ENCODE measurements at regions not wholly inside any gene's neighbourhood (a gene's known extent, or its start where the extent isn't known, plus 50 kb on each side); places are given as distances from the start of the nearest gene placed in this dataset.

DNA sequence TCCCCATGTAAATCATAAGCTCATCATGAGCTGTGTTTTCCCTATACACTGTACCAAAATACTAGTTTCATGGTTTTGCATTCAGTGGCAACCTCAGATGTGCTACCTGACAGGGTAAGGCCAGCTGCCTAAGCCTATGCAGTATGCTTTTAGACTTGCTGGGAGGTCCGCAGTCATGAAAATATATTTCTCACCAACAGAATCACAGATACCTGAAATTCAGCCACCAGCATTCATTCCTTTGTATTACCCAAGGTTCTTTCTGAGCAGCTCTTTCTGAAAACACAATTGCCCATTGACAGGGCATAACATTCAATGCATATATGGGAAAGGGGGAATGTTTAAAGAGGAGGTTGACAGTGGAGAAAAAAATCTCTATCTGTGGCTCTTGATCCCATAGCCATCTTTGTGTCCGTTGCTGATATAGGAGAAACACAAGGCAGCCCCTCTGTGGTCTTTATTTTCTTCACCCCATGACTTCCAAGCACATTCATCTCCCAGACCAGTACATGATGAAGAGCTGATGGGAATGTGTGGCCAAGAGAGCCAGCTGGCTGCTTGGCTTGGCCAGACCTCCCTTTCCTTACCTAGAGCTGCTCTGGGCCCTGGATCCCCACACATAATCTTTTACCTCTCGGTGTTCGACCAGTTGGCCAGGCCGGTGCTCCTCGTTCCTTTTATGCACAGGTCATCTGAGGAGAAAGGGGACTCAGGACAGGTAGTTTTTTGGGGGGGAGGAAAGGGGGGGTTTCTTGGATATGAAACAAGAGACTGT is 162.9 kb downstream of the KCNA5 start:
- Histone ChIP-seq H3K4me3 (ENCODE audit: low read length) (no peak overlapping the region), H3K27ac (ENCODE audit: low read depth, low read length) (no peak overlapping the region), H3K9me3 (ENCODE audit: insufficient read depth, low read depth, low read length) (no peaks in the 10 kb centered on the region), H3K4me1 (ENCODE audit: insufficient read depth, low read length) (peaks cover 17% of the 10 kb centered on the region), H3K36me3 (ENCODE audit: insufficient read depth, low read length) (no peaks in the 10 kb centered on the region), H3K9ac (ENCODE audit: low read depth, low read length) (no peak overlapping the region), H3K27me3 (ENCODE audit: insufficient read depth, low read length) (no peaks in the 10 kb centered on the region)
- WGBS, result 97% methylated on average over 6 of the region's 6 CpGs

DNA sequence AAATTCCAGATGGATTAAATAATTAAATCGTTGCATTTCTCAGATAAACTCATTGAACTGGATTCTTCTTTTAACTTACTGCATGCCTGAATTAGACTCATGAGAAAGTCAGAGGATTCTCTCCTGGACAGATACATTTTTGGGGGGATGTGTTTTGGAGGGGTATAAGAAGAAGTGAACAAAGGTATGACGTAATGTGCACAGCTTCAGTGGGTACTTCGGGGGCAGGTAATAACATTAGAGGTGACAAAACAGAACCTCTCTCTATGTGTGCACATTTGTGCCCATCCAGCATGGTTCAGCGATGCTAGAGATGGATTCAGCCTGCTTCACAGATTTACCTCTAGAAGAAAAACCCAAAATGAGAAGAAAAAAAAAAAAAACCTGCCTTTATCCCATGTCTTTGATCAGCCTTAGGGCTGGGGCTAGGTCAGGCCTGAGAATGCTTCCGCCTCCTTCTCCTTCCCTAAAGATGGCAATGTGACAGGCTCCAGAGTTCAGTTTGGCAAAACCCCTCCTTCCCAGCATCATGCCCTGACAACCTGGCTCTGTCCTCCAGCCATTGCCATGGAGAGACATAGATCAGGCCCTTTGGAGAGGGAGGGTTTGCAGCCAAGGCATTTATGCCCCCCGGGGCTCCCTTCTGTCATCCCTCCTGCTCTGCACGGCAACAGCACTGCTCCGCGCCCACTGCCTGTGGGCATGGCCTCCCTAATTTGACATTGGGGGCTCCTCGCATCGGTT is 166.7 kb downstream of the KCNA5 start:
- Histone ChIP-seq H3K27ac (ENCODE audit: low read depth, low read length) (no peak overlapping the region), H3K9ac (ENCODE audit: low read depth, low read length) (no peak overlapping the region), H3K9me3 (ENCODE audit: insufficient read depth, low read depth, low read length) (no peaks in the 10 kb centered on the region), H3K27me3 (ENCODE audit: insufficient read depth, low read length) (no peaks in the 10 kb centered on the region; the same call in 1 of the 2 replicates), H3K4me3 (ENCODE audit: low read length) (no peak overlapping the region), H3K36me3 (ENCODE audit: insufficient read depth, low read length) (no peaks in the 10 kb centered on the region), H3K4me1 (ENCODE audit: insufficient read depth, low read length) (no peaks in the 10 kb centered on the region)
- WGBS, result 94% methylated on average over 10 of the region's 11 CpGs

DNA sequence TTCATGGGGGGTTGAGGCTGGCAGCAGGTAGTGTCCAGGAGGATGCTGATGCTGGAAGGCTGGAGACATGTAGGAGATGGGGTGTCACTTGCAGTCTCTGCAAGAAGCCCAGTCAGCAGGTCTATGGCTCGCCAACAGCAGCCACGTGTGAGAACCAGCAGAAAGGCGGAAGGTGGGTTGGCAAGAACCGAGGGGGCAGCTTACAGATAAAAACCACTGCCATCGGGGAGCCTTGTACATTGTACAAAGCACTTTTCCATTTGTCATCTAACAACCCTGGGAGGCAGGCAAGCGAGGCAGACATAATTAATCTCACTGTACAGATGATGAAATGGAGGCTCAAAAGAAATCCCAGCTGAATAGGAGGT is 167.2 kb downstream of the KCNA5 start:
- Histone ChIP-seq H3K4me1 (ENCODE audit: insufficient read depth, low read length) (no peaks in the 10 kb centered on the region), H3K27ac (ENCODE audit: low read depth, low read length) (no peak overlapping the region), H3K4me3 (ENCODE audit: low read length) (no peak overlapping the region), H3K9ac (ENCODE audit: low read depth, low read length) (no peak overlapping the region), H3K9me3 (ENCODE audit: insufficient read depth, low read depth, low read length) (no peaks in the 10 kb centered on the region), H3K36me3 (ENCODE audit: insufficient read depth, low read length) (no peaks in the 10 kb centered on the region), H3K27me3 (ENCODE audit: insufficient read depth, low read length) (no peaks in the 10 kb centered on the region; the same call in 1 of the 2 replicates)
- WGBS, result 95% methylated on average over 6 of the region's 6 CpGs

DNA sequence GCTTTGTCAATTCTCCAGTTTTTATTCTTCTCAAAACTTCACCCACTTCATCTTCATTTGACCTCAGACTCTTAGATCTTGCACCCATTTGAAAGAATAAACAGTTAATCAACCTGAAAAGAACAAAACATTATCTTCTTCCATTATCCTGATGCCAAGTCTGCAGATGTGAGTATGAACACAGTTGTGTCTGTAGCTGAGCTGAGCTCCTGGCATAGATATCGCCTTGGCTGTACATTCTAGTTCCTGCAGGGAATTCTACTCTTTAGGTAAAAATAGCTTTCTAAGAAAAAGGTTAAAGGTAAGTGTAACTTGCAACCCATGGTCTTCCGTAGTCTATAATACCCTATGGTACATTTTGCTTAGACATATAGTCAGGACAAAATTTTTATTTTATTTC is 169.7 kb downstream of the KCNA5 start:
- Histone ChIP-seq H3K4me1 (ENCODE audit: insufficient read depth, low read length) (no peaks in the 10 kb centered on the region), H3K27me3 (ENCODE audit: insufficient read depth, low read length) (peaks cover 6% of the 10 kb centered on the region; the same call in 1 of the 2 replicates), H3K4me3 (ENCODE audit: low read length) (no peak overlapping the region), H3K9ac (ENCODE audit: low read depth, low read length) (no peak overlapping the region), H3K9me3 (ENCODE audit: insufficient read depth, low read depth, low read length) (no peaks in the 10 kb centered on the region), H3K36me3 (ENCODE audit: insufficient read depth, low read length) (no peaks in the 10 kb centered on the region), H3K27ac (ENCODE audit: low read depth, low read length) (no peak overlapping the region)
- WGBS, result 97% methylated on average over 1 of the region's 2 CpGs

DNA sequence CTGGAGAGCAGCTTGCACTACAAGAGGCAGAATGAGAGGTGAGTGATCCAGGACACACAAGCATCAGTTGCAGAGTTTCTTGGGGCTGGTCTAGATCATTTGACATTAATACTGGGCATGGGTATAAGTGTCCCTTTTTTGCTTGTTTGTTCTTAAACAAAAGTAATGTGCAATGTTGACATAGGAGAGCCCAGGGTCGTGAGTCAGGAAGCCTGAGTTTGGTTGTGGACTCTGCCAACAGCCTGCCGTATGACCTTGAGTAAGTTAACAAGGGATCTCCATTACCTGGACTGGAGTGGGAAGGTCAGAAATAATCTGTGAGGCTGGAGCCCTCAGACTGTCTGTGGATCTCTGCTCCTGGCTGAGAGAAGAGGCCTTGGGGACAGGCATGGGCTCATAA is 170.3 kb downstream of the KCNA5 start:
- Histone ChIP-seq H3K9me3 (ENCODE audit: insufficient read depth, low read depth, low read length) (no peaks in the 10 kb centered on the region), H3K4me3 (ENCODE audit: low read length) (no peak overlapping the region), H3K4me1 (ENCODE audit: insufficient read depth, low read length) (no peaks in the 10 kb centered on the region), H3K27me3 (ENCODE audit: insufficient read depth, low read length) (peaks cover 10% of the 10 kb centered on the region; the same call in 1 of the 2 replicates), H3K36me3 (ENCODE audit: insufficient read depth, low read length) (no peaks in the 10 kb centered on the region), H3K27ac (ENCODE audit: low read depth, low read length) (no peak overlapping the region), H3K9ac (ENCODE audit: low read depth, low read length) (no peak overlapping the region)
- WGBS, result 91% methylated on average over 2 of the region's 2 CpGs

DNA sequence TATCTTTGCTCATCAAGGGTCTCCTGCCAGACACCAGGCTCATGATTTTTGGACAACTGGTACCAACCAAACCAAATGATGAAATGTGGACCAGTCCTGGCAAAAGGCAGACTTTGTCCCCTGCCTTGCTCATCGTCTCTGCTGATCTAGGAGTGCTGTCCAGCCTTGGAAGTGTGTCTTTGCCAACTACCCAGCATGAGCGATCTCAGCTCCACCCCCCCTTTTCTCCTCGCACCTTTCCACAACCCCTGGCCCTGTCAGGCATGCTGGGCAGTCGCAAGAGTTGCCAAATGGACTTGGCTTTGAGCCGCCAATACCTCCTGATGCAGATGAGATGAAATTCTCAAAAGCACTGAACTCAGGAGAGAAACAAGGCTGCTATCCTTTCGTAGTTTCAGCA is 174.3 kb downstream of the KCNA5 start:
- no peak overlapping the region for H3K9ac ChIP-seq (ENCODE audit: low read depth, low read length)
- H3K9me3 ChIP-seq (ENCODE audit: insufficient read depth, low read depth, low read length), result no peaks in the 10 kb centered on the region
- H3K4me3 ChIP-seq (ENCODE audit: low read length), result no peak overlapping the region
- H3K27ac ChIP-seq (ENCODE audit: low read depth, low read length), result no peak overlapping the region
- 88% methylated on average over 6 of the region's 6 CpGs for WGBS
- H3K27me3 ChIP-seq (ENCODE audit: insufficient read depth, low read length), result peaks cover 28% of the 10 kb centered on the region
- no peaks in the 10 kb centered on the region for H3K36me3 ChIP-seq (ENCODE audit: insufficient read depth, low read length)
- peaks cover 28% of the 10 kb centered on the region for H3K4me1 ChIP-seq (ENCODE audit: insufficient read depth, low read length)

DNA sequence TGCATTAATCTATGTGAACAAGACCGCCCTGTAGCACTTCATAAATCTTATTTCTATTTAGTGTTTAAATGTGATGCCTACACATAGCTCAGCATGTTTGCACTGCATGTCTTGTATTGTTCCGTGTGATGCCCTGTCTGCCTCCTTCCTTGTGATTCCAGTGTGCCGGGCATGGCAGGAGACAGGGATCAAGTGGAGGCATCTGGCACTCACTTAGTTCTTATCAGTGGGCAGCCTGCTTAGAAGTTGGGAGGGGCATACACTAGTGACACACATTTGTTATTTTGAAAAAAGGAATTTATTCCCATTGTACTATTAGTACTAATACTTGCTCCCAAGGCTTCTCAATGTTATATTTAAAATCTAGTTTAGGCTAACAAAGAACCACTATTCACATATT is 176.4 kb downstream of the KCNA5 start:
- H3K9me3 ChIP-seq (ENCODE audit: insufficient read depth, low read depth, low read length), result no peaks in the 10 kb centered on the region
- no peak overlapping the region for H3K27ac ChIP-seq (ENCODE audit: low read depth, low read length)
- H3K4me3 ChIP-seq (ENCODE audit: low read length), result no peak overlapping the region
- no peaks in the 10 kb centered on the region for H3K36me3 ChIP-seq (ENCODE audit: insufficient read depth, low read length)
- 97% methylated on average over 3 of the region's 3 CpGs for WGBS
- no peak overlapping the region for H3K9ac ChIP-seq (ENCODE audit: low read depth, low read length)
- peaks cover 39% of the 10 kb centered on the region for H3K27me3 ChIP-seq (ENCODE audit: insufficient read depth, low read length)
- H3K4me1 ChIP-seq (ENCODE audit: insufficient read depth, low read length), result peaks cover 28% of the 10 kb centered on the region

DNA sequence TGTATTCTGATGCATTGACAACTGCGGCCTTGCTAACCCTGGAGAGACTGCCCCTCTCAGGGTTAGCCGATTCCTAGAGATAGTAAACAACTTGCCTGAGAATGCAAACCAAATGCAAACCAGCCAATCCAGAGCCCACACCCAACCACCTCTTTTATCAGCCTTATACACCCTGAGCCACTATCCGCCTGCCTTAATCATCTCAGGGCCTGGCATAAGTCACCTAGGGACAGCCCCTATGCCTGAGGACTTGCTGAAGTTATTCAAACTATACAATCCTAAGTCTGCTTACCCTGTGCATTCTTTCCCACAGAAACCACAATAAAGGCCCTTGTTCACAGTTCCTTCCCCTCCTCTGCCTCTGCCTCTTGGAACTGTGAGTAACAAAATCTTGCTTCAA is 177.2 kb downstream of the KCNA5 start:
- H3K27me3 ChIP-seq (ENCODE audit: insufficient read depth, low read length), result peaks cover 39% of the 10 kb centered on the region
- no peak overlapping the region for H3K4me3 ChIP-seq (ENCODE audit: low read length)
- 62% methylated on average over 3 of the region's 3 CpGs for WGBS
- H3K36me3 ChIP-seq (ENCODE audit: insufficient read depth, low read length), result no peaks in the 10 kb centered on the region
- no peak overlapping the region for H3K9ac ChIP-seq (ENCODE audit: low read depth, low read length)
- H3K27ac ChIP-seq (ENCODE audit: low read depth, low read length), result no peak overlapping the region
- peaks cover 28% of the 10 kb centered on the region for H3K4me1 ChIP-seq (ENCODE audit: insufficient read depth, low read length)
- no peaks in the 10 kb centered on the region for H3K9me3 ChIP-seq (ENCODE audit: insufficient read depth, low read depth, low read length)

DNA sequence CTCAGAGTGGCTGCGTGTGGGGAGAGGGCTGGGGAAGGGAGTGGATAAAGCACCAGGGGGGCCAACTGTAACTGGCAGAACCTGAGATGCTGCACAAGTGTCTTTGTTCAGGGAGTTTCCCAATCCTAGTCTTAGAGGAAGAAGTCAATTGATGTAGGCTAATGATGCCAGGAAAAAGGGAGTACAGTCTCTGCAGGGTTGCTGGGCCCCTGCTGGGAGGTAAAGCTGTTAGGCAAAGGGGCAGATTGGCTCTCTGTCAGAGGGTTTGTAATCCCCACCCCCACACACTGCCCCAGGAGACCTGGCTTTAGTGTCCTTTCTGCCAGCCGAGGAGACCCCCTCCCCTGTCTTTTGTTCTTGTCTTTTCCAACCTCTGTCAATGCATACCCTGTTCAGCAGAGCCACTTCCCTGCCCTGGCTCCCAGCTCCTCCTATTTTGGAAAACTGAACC is 178.4 kb downstream of the KCNA5 start:
- Histone ChIP-seq H3K4me3 (ENCODE audit: low read length) (no peak overlapping the region), H3K27ac (ENCODE audit: low read depth, low read length) (no peak overlapping the region), H3K36me3 (ENCODE audit: insufficient read depth, low read length) (no peaks in the 10 kb centered on the region), H3K4me1 (ENCODE audit: insufficient read depth, low read length) (peaks cover 28% of the 10 kb centered on the region), H3K27me3 (ENCODE audit: insufficient read depth, low read length) (peaks cover 33% of the 10 kb centered on the region), H3K9ac (ENCODE audit: low read depth, low read length) (no peak overlapping the region), H3K9me3 (ENCODE audit: insufficient read depth, low read depth, low read length) (no peaks in the 10 kb centered on the region)
- WGBS, result 2% methylated on average over 2 of the region's 2 CpGs

DNA sequence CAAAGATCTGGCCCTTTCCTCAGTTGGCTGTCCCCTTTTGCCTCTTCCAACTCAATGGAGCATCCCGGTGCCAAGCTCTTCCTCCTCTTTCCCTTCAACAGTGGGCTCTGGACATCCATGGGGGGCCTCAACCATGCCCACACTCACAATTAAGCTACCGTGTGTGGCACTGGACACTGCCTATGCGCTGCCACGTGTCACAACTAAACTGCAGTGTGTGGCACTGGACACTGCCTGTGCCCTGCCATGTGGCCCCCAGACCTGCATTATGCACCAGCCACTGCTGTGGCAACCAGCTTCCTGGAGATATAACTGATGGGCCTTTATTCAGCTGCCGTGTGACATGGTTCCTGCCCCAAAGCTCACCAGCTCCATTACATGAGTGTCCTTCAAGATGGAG is 179.1 kb downstream of the KCNA5 start:
- peaks cover 33% of the 10 kb centered on the region for H3K27me3 ChIP-seq (ENCODE audit: insufficient read depth, low read length)
- H3K9me3 ChIP-seq (ENCODE audit: insufficient read depth, low read depth, low read length), result no peaks in the 10 kb centered on the region
- H3K4me3 ChIP-seq (ENCODE audit: low read length), result no peak overlapping the region
- H3K27ac ChIP-seq (ENCODE audit: low read depth, low read length), result no peak overlapping the region
- no peak overlapping the region for H3K9ac ChIP-seq (ENCODE audit: low read depth, low read length)
- no peaks in the 10 kb centered on the region for H3K36me3 ChIP-seq (ENCODE audit: insufficient read depth, low read length)
- 93% methylated on average over 5 of the region's 5 CpGs for WGBS
- peaks cover 28% of the 10 kb centered on the region for H3K4me1 ChIP-seq (ENCODE audit: insufficient read depth, low read length)

DNA sequence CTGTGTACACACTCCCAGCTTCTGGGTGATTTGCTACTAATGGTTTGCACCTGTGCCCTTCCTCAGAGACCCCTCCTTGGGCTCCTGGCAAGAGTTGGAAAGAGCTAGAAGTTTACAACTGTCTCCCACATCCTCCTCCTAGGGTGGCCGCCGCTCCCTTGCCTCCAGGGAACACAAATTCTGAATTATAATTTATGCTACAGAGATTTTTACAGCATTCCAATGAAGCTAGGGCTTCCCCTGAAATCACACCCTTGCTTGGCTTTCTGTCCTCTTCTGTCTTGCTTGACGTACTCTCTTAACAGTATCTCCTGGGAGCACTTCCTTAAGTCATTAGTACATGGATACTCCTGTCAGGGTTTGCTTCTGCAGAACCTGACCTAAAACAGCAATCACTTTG is 180.2 kb downstream of the KCNA5 start:
- 90% methylated on average over 3 of the region's 3 CpGs for WGBS

More for the DNA sequence above, 180.2 kb downstream of the KCNA5 start:
- no peak overlapping the region for H3K4me3 ChIP-seq (ENCODE audit: low read length)
- peaks cover 30% of the 10 kb centered on the region for H3K27me3 ChIP-seq (ENCODE audit: insufficient read depth, low read length)
- H3K27ac ChIP-seq (ENCODE audit: low read depth, low read length), result no peak overlapping the region
- peaks cover 28% of the 10 kb centered on the region for H3K4me1 ChIP-seq (ENCODE audit: insufficient read depth, low read length)
- peaks cover 4% of the 10 kb centered on the region; the same call in 1 of the 2 replicates for H3K9me3 ChIP-seq (ENCODE audit: insufficient read depth, low read depth, low read length)
- H3K36me3 ChIP-seq (ENCODE audit: insufficient read depth, low read length), result no peaks in the 10 kb centered on the region
- H3K9ac ChIP-seq (ENCODE audit: low read depth, low read length), result no peak overlapping the region
